PFSK-1 (cell line): ENCODE measurements at regions not wholly inside any gene's neighbourhood (a gene's known extent, or its start where the extent isn't known, plus 50 kb on each side); places are given as distances from the start of the nearest gene placed in this dataset.

Experiments
- FOXP2 ChIP-seq: optimal IDR thresholded peaks from 2 replicates; pipeline ENCODE3; 2011; ENCODE audit warnings: borderline replicate concordance, control low read depth, inconsistent platforms; ENCODE audit not compliant: insufficient read depth; ENCODE audit errors: extremely low read length, extremely low read depth
- POLR2AphosphoS5 ChIP-seq: IDR thresholded peaks from 2 replicates; pipeline ENCODE4 v1.6.1; 2012; ENCODE audit warnings: low read depth, mild to moderate bottlenecking, control low read depth, low read length, moderate library complexity
- SIN3A ChIP-seq: IDR thresholded peaks from 2 replicates; pipeline ENCODE4 v1.6.1; 2012; ENCODE audit warnings: mild to moderate bottlenecking, low read length, moderate library complexity, borderline replicate concordance; ENCODE audit not compliant: insufficient read depth
- TAF1 ChIP-seq: IDR thresholded peaks from 2 replicates; pipeline ENCODE4 v1.6.1; 2012; ENCODE audit warnings: low read length, control low read depth, borderline replicate concordance; ENCODE audit not compliant: insufficient read depth
- TF ChIP-seq, protein P1 (sequence below), 2 experiments: IDR thresholded peaks; 2 replicates each; pipeline versions ENCODE4 v1.6.1 to v1.8.0; 2011 to 2012; ENCODE audit warnings: low read depth in 2 of 2, low read length in 2 of 2, control low read depth in 1 of 2, inconsistent platforms in 1 of 2, mild to moderate bottlenecking in 1 of 2, moderate library complexity in 1 of 2; ENCODE audit not compliant: insufficient read depth in 1 of 2

DNA sequence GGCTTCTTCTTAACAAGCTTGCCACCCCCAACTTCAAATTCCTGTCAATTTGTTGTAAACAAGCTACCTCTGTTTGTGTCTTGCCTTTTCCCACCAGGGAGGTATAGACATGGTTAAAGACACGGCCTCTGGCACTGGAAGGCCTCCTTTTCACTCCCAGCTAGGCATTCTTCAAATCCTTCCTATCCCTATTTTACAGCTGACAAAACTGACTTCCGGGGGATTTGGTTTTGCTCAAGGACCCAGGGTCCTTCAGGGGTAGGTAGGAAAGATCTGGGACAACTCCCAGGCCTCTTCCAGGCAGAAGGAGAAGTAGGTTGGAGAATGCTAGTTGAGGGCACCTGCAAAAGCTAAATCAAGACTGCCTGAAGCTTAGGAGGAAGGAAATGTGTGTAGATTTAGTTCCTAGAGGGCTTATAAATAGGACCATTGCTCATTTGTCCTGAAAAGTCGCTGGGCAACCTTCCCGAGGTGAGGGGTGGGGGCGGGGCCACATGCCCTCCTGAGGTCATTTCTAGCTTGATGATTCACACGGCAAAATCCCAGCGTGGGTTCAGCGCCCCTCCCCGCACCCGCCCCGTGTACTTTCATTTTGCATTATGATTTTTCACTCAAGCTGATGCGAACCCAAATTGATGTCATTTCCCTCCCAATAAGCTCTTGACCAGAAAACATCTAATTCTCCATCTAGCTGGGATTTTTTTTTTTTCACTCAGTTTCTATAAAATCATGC lies 365.5 kb downstream of the SHQ1 start:
- TF ChIP-seq POLR2AphosphoS5 (no peak), TAF1 (no peak), FOXP2 (no peak), SIN3A (no peak)
- TF ChIP-seq, protein P1, sequence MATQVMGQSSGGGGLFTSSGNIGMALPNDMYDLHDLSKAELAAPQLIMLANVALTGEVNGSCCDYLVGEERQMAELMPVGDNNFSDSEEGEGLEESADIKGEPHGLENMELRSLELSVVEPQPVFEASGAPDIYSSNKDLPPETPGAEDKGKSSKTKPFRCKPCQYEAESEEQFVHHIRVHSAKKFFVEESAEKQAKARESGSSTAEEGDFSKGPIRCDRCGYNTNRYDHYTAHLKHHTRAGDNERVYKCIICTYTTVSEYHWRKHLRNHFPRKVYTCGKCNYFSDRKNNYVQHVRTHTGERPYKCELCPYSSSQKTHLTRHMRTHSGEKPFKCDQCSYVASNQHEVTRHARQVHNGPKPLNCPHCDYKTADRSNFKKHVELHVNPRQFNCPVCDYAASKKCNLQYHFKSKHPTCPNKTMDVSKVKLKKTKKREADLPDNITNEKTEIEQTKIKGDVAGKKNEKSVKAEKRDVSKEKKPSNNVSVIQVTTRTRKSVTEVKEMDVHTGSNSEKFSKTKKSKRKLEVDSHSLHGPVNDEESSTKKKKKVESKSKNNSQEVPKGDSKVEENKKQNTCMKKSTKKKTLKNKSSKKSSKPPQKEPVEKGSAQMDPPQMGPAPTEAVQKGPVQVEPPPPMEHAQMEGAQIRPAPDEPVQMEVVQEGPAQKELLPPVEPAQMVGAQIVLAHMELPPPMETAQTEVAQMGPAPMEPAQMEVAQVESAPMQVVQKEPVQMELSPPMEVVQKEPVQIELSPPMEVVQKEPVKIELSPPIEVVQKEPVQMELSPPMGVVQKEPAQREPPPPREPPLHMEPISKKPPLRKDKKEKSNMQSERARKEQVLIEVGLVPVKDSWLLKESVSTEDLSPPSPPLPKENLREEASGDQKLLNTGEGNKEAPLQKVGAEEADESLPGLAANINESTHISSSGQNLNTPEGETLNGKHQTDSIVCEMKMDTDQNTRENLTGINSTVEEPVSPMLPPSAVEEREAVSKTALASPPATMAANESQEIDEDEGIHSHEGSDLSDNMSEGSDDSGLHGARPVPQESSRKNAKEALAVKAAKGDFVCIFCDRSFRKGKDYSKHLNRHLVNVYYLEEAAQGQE (IDR thresholded peaks at IDR 0.05; ENCODE audit: insufficient read depth in 1 of 2, low read depth in 2 of 2, low read length in 2 of 2): no peak

DNA sequence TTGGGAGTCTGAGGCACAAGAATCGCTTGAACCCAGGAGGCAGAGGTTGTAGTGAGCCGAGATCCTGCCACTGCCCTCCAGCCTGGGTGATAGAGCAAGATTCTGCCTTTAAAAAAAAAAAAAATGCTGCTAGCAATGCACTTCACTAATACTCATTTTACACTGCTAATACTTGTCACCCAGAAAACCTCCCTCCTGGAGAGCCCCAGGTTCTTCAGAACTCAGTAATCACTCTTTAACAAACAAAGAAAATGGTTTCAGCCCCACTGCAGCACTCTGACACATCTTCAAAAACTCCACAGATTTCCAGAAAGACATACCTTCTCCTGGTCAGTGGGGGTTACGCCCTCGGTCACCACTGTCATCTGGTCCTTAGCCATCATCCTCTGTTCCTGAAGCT lies 366.7 kb downstream of the SHQ1 start:
- TF ChIP-seq, protein P1 (IDR thresholded peaks at IDR 0.05; ENCODE audit: insufficient read depth in 1 of 2, low read depth in 2 of 2, low read length in 2 of 2): no peak
- TF ChIP-seq POLR2AphosphoS5: no peak

DNA sequence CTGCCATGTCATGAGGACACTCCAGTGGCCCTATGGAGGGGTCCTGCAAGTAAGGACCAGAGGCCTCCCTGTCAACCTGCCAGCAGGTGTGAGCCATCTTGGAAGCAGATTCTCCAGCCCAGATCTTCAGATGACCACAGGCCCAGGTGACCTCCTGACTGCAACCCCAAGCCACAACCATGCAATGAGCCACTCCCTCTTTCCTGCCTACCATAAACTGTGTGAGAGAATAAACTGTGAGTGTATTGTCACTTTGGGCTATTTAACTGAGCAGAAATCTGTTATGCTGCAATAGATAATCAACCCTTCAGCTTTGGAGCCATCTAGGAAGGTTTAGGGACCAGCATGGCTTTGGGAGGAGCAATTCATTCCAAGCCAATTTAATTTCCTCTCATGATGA lies 367.9 kb downstream of the SHQ1 start:
- TF ChIP-seq TAF1: no peak

DNA sequence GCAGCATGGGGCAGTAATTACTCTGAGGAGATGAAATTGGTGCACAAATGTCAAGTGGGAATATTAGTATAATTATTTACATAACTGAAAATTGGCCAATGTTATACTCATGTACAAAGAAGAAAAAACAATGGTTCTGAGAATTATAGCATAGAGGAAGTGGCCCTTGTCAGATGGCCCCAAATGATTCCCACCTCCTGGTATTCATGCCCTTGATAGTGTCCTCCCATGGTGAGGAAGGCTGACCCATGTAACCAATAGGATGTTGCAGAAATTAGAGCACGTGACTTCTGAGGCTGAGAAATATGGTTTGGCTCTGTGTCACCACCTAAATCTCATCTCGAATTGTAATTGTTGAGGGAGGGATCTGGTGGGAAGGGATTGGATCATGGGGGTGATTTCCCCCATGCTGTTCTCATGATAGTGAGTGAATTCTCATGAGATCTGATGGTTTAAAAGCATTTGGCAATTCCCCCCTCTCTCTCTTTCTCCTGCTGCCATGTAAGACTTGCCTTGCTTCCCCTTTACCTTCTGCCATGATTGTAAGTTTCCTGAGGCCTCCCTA lies 368.5 kb downstream of the SHQ1 start:
- TF ChIP-seq SIN3A (no peak), FOXP2 (no peak), POLR2AphosphoS5 (no peak), TAF1 (no peak)
- TF ChIP-seq, protein P1 (IDR thresholded peaks at IDR 0.05; ENCODE audit: insufficient read depth in 1 of 2, low read depth in 2 of 2, low read length in 2 of 2): no peak

DNA sequence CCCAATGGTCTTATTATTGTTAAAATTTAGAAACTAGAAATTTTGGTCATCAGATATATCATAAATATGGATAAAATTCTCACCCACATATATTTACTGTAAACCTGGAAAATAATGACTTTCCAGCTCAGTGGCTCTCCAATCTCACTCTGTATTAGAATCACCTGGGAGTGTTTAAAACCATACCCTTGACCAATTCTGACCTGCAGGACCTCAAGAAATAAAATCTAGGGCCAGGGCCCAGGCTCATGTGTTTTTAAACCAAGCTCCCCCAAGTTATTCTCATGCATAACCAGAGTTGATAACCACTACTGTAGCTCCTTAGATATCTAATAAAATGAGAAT lies 372.1 kb downstream of the SHQ1 start:
- TF ChIP-seq TAF1 (no peak), SIN3A (no peak), FOXP2 (no peak), POLR2AphosphoS5 (no peak)
- TF ChIP-seq, protein P1 (IDR thresholded peaks at IDR 0.05; ENCODE audit: insufficient read depth in 1 of 2, low read depth in 2 of 2, low read length in 2 of 2): no peak
